ENCODE measurements at regions not wholly inside any gene's neighbourhood (a gene's known extent, or its start where the extent isn't known, plus 50 kb on each side); places are given as distances from the start of the nearest gene placed in this dataset.
A peak's percentile ranks its signal among the peaks of the same experiment; 100 is the strongest.

DNA sequence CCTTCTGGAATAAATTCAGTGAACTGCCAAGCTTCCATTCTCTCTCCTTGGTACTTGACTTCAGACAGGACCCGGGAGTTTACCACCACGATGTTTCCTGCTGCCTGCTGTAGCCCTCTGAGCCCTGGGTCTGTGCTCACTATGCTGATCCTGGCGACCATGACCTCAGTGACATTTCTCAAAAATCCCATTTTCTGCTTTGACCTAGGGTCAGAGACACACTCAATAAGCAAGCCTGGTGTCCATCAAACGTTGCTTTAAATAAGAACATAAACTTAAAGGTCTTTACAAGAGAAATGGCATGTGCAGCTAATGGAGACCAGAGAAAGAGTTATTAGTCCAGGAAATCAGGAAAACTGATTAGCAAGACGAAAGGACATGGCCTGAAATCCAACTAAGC is 509.7 kb upstream of the SULF2 start:
- H3K27ac Mint-ChIP-seq: no peak overlapping the region
- ATAC-seq (ENCODE audit: low read depth): no peak
- H3K27me3 Mint-ChIP-seq: peaks cover 4% of the 10 kb centered on the region
- H3K4me1 Mint-ChIP-seq: peaks cover 7% of the 10 kb centered on the region
- H3K36me3 Mint-ChIP-seq: no peaks in the 10 kb centered on the region
- DNase-seq (ENCODE audit: low spot score in 2 of 2): no peak
- H3K9me3 Mint-ChIP-seq: no peaks in the 10 kb centered on the region
- H3K4me3 Mint-ChIP-seq: no peak overlapping the region

DNA sequence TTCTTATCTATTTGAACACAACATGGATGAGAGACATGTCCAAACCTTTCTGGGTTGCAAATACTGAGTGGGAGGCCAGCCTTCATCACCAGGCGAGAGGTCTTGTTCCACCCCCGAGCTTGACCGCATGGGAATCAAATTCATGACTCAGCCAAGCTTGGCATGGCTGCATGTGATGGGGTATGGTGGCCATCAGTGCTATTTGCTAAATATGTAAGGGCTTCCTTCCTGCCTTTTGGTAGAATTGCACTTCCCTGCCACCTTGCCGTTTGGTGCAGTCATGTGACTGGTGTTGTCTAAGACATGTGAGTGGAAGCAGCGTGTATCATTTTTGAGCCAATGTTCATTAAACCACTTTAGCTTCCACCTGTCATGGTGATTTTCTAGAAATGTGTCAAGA is 508.9 kb upstream of the SULF2 start:
- no peaks in the 10 kb centered on the region for H3K36me3 Mint-ChIP-seq
- H3K27ac Mint-ChIP-seq: no peak overlapping the region
- H3K4me3 Mint-ChIP-seq: no peak overlapping the region
- ATAC-seq (ENCODE audit: low read depth) (peak; percentile 31), DNase-seq (ENCODE audit: low spot score in 2 of 2) (no peak)
- H3K9me3 Mint-ChIP-seq: no peaks in the 10 kb centered on the region
- H3K4me1 Mint-ChIP-seq: peaks cover 7% of the 10 kb centered on the region
- H3K27me3 Mint-ChIP-seq: peaks cover 9% of the 10 kb centered on the region

- Mint-ChIP-seq H3K27me3 (peaks cover 12% of the 10 kb centered on the region), H3K27ac (no peak overlapping the region), H3K4me3 (no peak overlapping the region), H3K4me1 (peaks cover 7% of the 10 kb centered on the region), H3K9me3 (no peaks in the 10 kb centered on the region), H3K36me3 (no peaks in the 10 kb centered on the region)
- DNase-seq (ENCODE audit: low spot score in 2 of 2) (no peak), ATAC-seq (ENCODE audit: low read depth) (no peak)
Observed at GRCh38 chr20:48293671-48294070, 508.4 kb upstream of the SULF2 start.

GRCh38 chr20:48292806-48293205 is 507.5 kb upstream of the SULF2 start:
- Mint-ChIP-seq H3K4me1 (peaks cover 7% of the 10 kb centered on the region), H3K27me3 (peaks cover 18% of the 10 kb centered on the region), H3K36me3 (no peaks in the 10 kb centered on the region), H3K4me3 (no peak overlapping the region), H3K9me3 (no peaks in the 10 kb centered on the region), H3K27ac (no peak overlapping the region)
- ATAC-seq (ENCODE audit: low read depth) (no peak), DNase-seq (ENCODE audit: low spot score in 2 of 2) (no peak)

GRCh38 chr20:48291896-48292295 is 506.6 kb upstream of the SULF2 start:
- Mint-ChIP-seq H3K36me3 (no peaks in the 10 kb centered on the region), H3K27me3 (peaks cover 18% of the 10 kb centered on the region), H3K4me1 (peaks cover 7% of the 10 kb centered on the region), H3K27ac (no peak overlapping the region), H3K4me3 (no peak overlapping the region), H3K9me3 (no peaks in the 10 kb centered on the region)
- ATAC-seq (ENCODE audit: low read depth) (no peak), DNase-seq (ENCODE audit: low spot score in 2 of 2) (no peak)

DNA sequence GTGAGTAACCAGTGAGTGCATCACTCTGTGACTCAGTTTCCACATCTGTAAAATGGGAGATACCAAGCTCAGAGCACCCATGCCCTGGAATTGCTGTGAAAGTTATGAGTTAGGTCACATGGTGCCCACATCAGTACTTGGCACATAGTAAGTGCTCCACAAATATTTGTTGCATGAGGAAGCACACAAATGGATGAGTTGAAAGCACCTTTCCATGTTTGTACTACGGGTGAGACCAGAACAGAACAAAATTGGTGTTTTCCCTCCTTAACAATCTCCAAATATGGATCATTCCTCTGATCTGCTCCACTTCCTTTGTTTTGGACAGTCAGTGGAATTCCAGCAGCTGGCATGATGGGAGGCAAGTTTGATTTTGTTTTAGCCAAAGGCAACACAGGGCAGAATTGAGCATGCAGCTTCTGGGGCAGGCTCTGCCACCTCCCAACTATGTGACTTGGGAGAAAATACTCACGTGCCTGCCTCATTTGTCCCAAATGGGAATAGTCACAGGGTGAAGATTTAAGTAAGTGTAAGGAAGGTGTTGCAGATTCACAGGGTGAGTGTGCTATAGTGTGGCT is 503.7 kb upstream of the SULF2 start:
- Mint-ChIP-seq H3K27ac (no peak overlapping the region), H3K36me3 (no peaks in the 10 kb centered on the region), H3K4me1 (peaks cover 2% of the 10 kb centered on the region), H3K9me3 (no peaks in the 10 kb centered on the region), H3K27me3 (peaks cover 23% of the 10 kb centered on the region), H3K4me3 (no peak overlapping the region)
- DNase-seq (ENCODE audit: low spot score in 2 of 2): no peak
- ATAC-seq (ENCODE audit: low read depth): no peak

DNA sequence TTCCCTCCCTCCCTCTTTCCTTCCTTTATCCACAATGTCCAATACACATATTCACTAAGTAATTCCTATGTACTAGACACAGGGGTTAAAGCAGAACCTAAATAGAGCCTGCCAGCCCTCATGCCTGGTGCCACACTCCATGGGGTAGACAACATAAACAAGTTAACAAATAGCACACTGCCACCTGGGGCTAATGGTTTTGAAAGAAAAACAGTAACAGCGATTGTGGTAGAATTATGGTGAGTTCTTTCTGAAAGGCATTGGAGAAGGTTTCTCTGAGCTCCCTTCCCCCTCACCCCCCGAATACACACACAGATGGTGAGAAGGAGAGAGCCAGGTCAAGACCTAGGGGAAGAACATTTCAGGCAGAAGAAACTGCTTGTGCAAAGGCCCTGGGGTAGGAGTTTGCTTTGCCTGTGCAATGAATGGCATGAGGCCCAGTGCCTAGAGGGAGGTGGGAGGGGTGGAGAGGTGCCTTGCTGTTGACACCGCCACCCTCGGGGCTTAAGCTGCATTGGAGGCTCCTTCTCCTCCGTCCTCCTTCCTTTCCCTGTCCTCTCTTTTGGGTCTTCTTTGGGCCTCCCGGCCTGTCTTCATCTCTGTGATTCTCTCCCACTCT is 502.4 kb upstream of the SULF2 start:
- Mint-ChIP-seq H3K27me3 (peaks cover 25% of the 10 kb centered on the region), H3K9me3 (peaks cover 2% of the 10 kb centered on the region), H3K27ac (no peak overlapping the region), H3K4me3 (no peak overlapping the region), H3K36me3 (peaks cover 2% of the 10 kb centered on the region), H3K4me1 (no peaks in the 10 kb centered on the region)
- no peak for ATAC-seq (ENCODE audit: low read depth)
- no peak for DNase-seq (ENCODE audit: low spot score in 2 of 2)

- H3K27ac Mint-ChIP-seq: no peak overlapping the region
- DNase-seq (ENCODE audit: low spot score in 2 of 2) (no peak), ATAC-seq (ENCODE audit: low read depth) (no peak)
- no peak overlapping the region for H3K4me3 Mint-ChIP-seq
- H3K36me3 Mint-ChIP-seq: peaks cover 2% of the 10 kb centered on the region
- H3K9me3 Mint-ChIP-seq: peaks cover 2% of the 10 kb centered on the region
- H3K4me1 Mint-ChIP-seq: no peaks in the 10 kb centered on the region
- H3K27me3 Mint-ChIP-seq: peaks cover 25% of the 10 kb centered on the region
Observed at GRCh38 chr20:48287021-48287494, 501.8 kb upstream of the SULF2 start.

- ATAC-seq (ENCODE audit: low read depth) (no peak), DNase-seq (ENCODE audit: low spot score in 2 of 2) (no peak)
- H3K27me3 Mint-ChIP-seq: peaks cover 25% of the 10 kb centered on the region
- peaks cover 2% of the 10 kb centered on the region for H3K9me3 Mint-ChIP-seq
- H3K36me3 Mint-ChIP-seq: peaks cover 2% of the 10 kb centered on the region
- no peaks in the 10 kb centered on the region for H3K4me1 Mint-ChIP-seq
- H3K4me3 Mint-ChIP-seq: no peak overlapping the region
- H3K27ac Mint-ChIP-seq: no peak overlapping the region
Observed at GRCh38 chr20:48286601-48287000, 501.3 kb upstream of the SULF2 start.

- DNase-seq (ENCODE audit: low spot score in 2 of 2) (no peak), ATAC-seq (ENCODE audit: low read depth) (no peak)
- Mint-ChIP-seq H3K27ac (no peak overlapping the region), H3K36me3 (peaks cover 2% of the 10 kb centered on the region), H3K9me3 (peaks cover 2% of the 10 kb centered on the region), H3K27me3 (peaks cover 25% of the 10 kb centered on the region), H3K4me1 (no peaks in the 10 kb centered on the region), H3K4me3 (no peak overlapping the region)
Observed at GRCh38 chr20:48285656-48286055, 500.4 kb upstream of the SULF2 start.

DNA sequence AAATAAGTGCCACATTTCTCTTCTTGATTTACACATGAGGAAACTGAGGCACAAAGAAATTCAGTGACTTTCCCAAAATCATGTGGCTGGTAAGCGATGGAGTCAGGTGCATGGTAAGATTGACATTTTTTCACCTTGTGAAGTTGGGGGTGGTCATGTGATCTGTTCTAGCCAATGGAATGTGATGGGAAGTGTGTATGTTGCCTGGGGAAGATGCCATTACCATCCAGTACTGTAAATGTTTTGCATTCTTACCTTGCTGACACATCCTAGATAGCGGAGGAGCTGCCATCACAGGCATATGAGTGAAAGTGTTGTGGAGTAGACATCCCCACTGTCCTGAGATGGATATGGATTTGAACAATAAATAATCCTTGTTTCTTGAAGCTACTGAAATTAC is 499.6 kb upstream of the SULF2 start:
- peaks cover 21% of the 10 kb centered on the region for H3K27me3 Mint-ChIP-seq
- no peak for ATAC-seq (ENCODE audit: low read depth)

DNA sequence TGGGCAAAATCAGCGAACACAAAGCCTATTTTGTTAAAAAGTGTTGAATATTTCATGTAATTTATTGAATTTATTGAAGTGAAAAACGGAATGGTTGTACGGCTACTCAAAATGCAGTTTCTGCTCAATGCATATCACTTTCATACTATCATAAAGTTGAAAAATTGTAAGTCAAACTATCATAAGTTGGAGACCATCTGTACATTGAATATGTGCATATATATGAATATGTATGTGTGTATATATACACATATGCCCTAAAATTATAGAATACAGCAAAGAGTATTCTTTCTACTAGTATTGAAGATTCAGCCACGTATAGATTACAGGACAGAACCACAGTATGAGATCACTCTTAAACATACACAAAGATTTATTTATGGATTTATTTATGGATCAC is 499.0 kb upstream of the SULF2 start:
- ATAC-seq (ENCODE audit: low read depth): no peak
- H3K4me1 Mint-ChIP-seq: peaks cover under 1% of the 10 kb centered on the region
- no peak overlapping the region for H3K27ac Mint-ChIP-seq
- peaks cover 2% of the 10 kb centered on the region for H3K36me3 Mint-ChIP-seq
- DNase-seq (ENCODE audit: low spot score in 2 of 2): no peak
- peaks cover 21% of the 10 kb centered on the region for H3K27me3 Mint-ChIP-seq
- H3K4me3 Mint-ChIP-seq: no peak overlapping the region
- H3K9me3 Mint-ChIP-seq: peaks cover 2% of the 10 kb centered on the region

More for the DNA sequence above, 499.6 kb upstream of the SULF2 start:
- Mint-ChIP-seq H3K9me3 (peaks cover 2% of the 10 kb centered on the region), H3K4me1 (no peaks in the 10 kb centered on the region), H3K36me3 (peaks cover 2% of the 10 kb centered on the region), H3K4me3 (no peak overlapping the region), H3K27ac (no peak overlapping the region)
- no peak for DNase-seq (ENCODE audit: low spot score in 2 of 2)

GRCh38 chr20:48283470-48284110 is 498.3 kb upstream of the SULF2 start:
- H3K36me3 Mint-ChIP-seq: peaks cover 2% of the 10 kb centered on the region
- no peak overlapping the region for H3K4me3 Mint-ChIP-seq
- H3K4me1 Mint-ChIP-seq: peaks cover 2% of the 10 kb centered on the region
- H3K9me3 Mint-ChIP-seq: peaks cover 2% of the 10 kb centered on the region
- no peak for DNase-seq (ENCODE audit: low spot score in 2 of 2)
- peaks cover 15% of the 10 kb centered on the region for H3K27me3 Mint-ChIP-seq
- H3K27ac Mint-ChIP-seq: no peak overlapping the region
- no peak for ATAC-seq (ENCODE audit: low read depth)

DNA sequence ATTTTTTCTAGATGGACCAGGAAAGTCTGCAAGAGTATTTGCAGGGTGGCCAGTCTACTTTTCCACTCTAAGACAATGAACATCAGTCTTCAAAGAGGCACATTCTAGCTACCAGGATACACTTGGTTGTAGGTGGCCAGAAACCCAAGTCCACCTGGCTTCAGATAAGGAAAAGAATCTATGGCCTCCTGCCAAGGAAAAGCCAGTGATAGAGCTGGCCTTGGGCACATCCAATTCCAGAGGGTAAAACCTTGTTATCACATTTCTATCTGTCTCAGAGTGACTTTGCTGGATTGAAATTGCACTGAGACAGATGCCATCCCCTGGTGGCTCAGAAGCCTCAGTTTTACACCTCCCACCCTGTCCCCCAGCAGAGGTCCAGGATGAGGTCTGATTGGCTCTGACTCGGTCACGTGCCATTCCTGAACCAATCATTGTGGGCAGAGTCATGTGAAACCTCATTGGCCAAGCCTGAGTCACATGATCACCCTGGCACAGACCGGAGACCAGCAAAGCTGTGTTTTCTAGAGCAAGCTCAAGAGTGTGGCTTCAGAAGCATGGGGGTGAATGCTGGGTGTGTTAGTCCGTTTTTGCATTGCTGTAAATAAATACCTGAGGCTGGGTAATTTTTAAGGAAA is 497.4 kb upstream of the SULF2 start:
- peaks cover 2% of the 10 kb centered on the region for H3K36me3 Mint-ChIP-seq
- no peak overlapping the region for H3K4me3 Mint-ChIP-seq
- peaks cover 2% of the 10 kb centered on the region for H3K9me3 Mint-ChIP-seq
- DNase-seq (ENCODE audit: low spot score in 2 of 2) (no peak), ATAC-seq (ENCODE audit: low read depth) (no peak)
- peaks cover 12% of the 10 kb centered on the region for H3K27me3 Mint-ChIP-seq
- H3K27ac Mint-ChIP-seq: no peak overlapping the region
- peaks cover 4% of the 10 kb centered on the region for H3K4me1 Mint-ChIP-seq

All from memory B cell (primary cell).